K562 (cell line): ENCODE measurements at regions not wholly inside any gene's neighbourhood (a gene's known extent, or its start where the extent isn't known, plus 50 kb on each side); places are given as distances from the start of the nearest gene placed in this dataset.

Source experiments
- ATAC-seq: fragments of 200-7000 bp; cut with Tn5 transposase; 3 replicates; pipeline ENCODE4 v1.9.1; 2020; ENCODE audit warnings: moderate library complexity
- BruUV-seq: library from RNA; stranded (reverse); fragments of 400-500 nt; replicated peaks from 2 replicates; lab custom pipeline; 2021; lab: Mats Ljungman, UMichigan
- CTCF ChIA-PET: fragments of 300-600 bp; formaldehyde crosslinking; extraction: SDS; loops from one replicate; lab custom pipeline; 2021; ENCODE audit warnings: low intra/inter-chr PET ratio; lab: Yijun Ruan, JAX
- POLR2A ChIA-PET: fragments of 300-600, 350-650 bp; sonication (Branson Sonifier 250); formaldehyde crosslinking; extraction: SDS; loops from one replicate; lab custom pipeline; 2021; ENCODE audit warnings: antibody characterized with exemption, inconsistent platforms; lab: Yijun Ruan, JAX
- DNase-seq, 4 experiments: peaks; one replicate each; pipeline versions ENCODE4 v3.0.0 to v3.0.0-alpha.2; 2011 to 2018; ENCODE audit warnings: low spot score in 3 of 4, mixed read lengths in 3 of 4; ENCODE audit errors: extremely low read depth in 1 of 4
- FAIRE-seq: peaks from 2 replicates; lab custom pipeline; 2011; peaks lifted over from hg19 to GRCh38; lab: Jason Lieb, UNC
- H2AFZ ChIP-seq: 2 replicates; pipeline ENCODE4 v1.6.0; 2011; ENCODE audit warnings: low read depth, low read length, control low read depth, inconsistent platforms
- H3K27ac ChIP-seq: fragments of 200-600 bp; 3 replicates; pipeline ENCODE4 v1.8.0; 2011; ENCODE audit warnings: low read depth, mild to moderate bottlenecking, control low read depth, inconsistent platforms, low read length, moderate library complexity, mixed read lengths; ENCODE audit errors: extremely low read depth
- H3K27me3 ChIP-seq, 2 experiments: fragments of 300-600 bp in 1 of 2; 2 replicates in 1 of 2; 3 replicates in 1 of 2; pipeline versions ENCODE4 v1.6.0 to v1.8.0; 2011; ENCODE audit warnings: inconsistent platforms in 2 of 2, low read length in 2 of 2, mild to moderate bottlenecking in 1 of 2, mixed read lengths in 1 of 2, moderate library complexity in 1 of 2; ENCODE audit not compliant: control insufficient read depth in 2 of 2, insufficient read depth in 2 of 2
- H3K36me3 ChIP-seq: fragments of 300-600 bp; 3 replicates; pipeline ENCODE4 v1.8.0; 2011; ENCODE audit warnings: mild to moderate bottlenecking, low read length, inconsistent platforms; ENCODE audit not compliant: control insufficient read depth, insufficient read depth
- H3K4me1 ChIP-seq, 2 experiments: fragments of 200-600 bp in 1 of 2; replicated peaks in 1 of 2; 2 replicates in 1 of 2; 3 replicates in 1 of 2; pipeline versions ENCODE4 v1.5.1 to v1.8.0; 2011; ENCODE audit warnings: inconsistent platforms in 2 of 2, low read length in 2 of 2, mild to moderate bottlenecking in 1 of 2, mixed read lengths in 1 of 2, moderate library complexity in 1 of 2; ENCODE audit not compliant: control insufficient read depth in 2 of 2, insufficient read depth in 2 of 2
- H3K4me2 ChIP-seq: 2 replicates; pipeline ENCODE4 v1.6.1; 2011; ENCODE audit warnings: low read length, control low read depth, inconsistent platforms, mixed read lengths; ENCODE audit not compliant: insufficient read depth
- H3K4me3 ChIP-seq: fragments of 200-600 bp; sonication (generic), shearing (Covaris generic); 2 replicates; pipeline ENCODE4 v1.5.1; 2016; ENCODE audit warnings: control low read depth, inconsistent platforms
- H3K79me2 ChIP-seq: fragments of 200-600 bp; 3 replicates; pipeline ENCODE4 v1.8.0; 2011; ENCODE audit warnings: low read length, inconsistent platforms; ENCODE audit not compliant: control insufficient read depth, insufficient read depth
- H3K9ac ChIP-seq, 2 experiments: 2 replicates each; pipeline versions ENCODE4 v1.6.0 to v1.6.1; 2011; ENCODE audit warnings: low read depth in 2 of 2, low read length in 2 of 2, control low read depth in 1 of 2, inconsistent platforms in 1 of 2, mild to moderate bottlenecking in 1 of 2, mixed read lengths in 1 of 2; ENCODE audit not compliant: insufficient read depth in 1 of 2
- H3K9me1 ChIP-seq: one replicate; pipeline ENCODE4 v1.6.0; 2011; ENCODE audit warnings: inconsistent platforms, mild to moderate bottlenecking, low read length, moderate library complexity; ENCODE audit not compliant: control insufficient read depth, insufficient read depth
- H3K9me3 ChIP-seq: replicated peaks from 2 replicates; pipeline ENCODE4 v1.5.1; 2011; ENCODE audit warnings: low read depth, low read length, inconsistent platforms; ENCODE audit not compliant: control insufficient read depth, insufficient read depth
- H4K20me1 ChIP-seq: replicated peaks from 2 replicates; pipeline ENCODE4 v1.6.1; 2011; ENCODE audit warnings: low read length, inconsistent platforms, mixed read lengths; ENCODE audit not compliant: control insufficient read depth, insufficient read depth
- NFE2 ChIP-seq: IDR thresholded peaks from 2 replicates; pipeline ENCODE4 v1.6.1; 2014; ENCODE audit warnings: antibody characterized with exemption, low read depth
- RAD51 ChIP-seq: fragments of 450-650 bp; IDR thresholded peaks from 2 replicates; pipeline ENCODE4 v1.7.1; 2016; ENCODE audit warnings: low read depth, mild to moderate bottlenecking, borderline replicate concordance
- RBM15 ChIP-seq: fragments of 200-400 bp; formaldehyde crosslinking; IDR thresholded peaks from 2 replicates; pipeline ENCODE4 v1.6.1; 2018; ENCODE audit warnings: mild to moderate bottlenecking, low read length, moderate library complexity; ENCODE audit not compliant: insufficient read depth
- STAT5A ChIP-seq: IDR thresholded peaks from 2 replicates; pipeline ENCODE4 v1.6.1; 2012; ENCODE audit warnings: low read length, inconsistent platforms, borderline replicate concordance
- ZC3H8 ChIP-seq: fragments of 450-650 bp; IDR thresholded peaks from 2 replicates; pipeline ENCODE4 v1.6.1; 2017
- WGBS: fragments of 100-300 bp; shearing (Covaris generic); methylation state at CpG from one replicate; pipeline ENCODE4 v1.1.6; 2016; ENCODE audit warnings: low coverage, mixed read lengths; ENCODE audit not compliant: insufficient coverage; ENCODE audit errors: missing lambda C conversion rate; 5-methylcytosine and 5-hydroxymethylcytosine counted together
- in situ Hi-C: fragments of 300-500 bp; cut with MboI; formaldehyde crosslinking; loops from 4 replicates; pipeline ENCODE4 v1.15.0; 2018; ENCODE audit warnings: inconsistent platforms, mixed read lengths
- intact Hi-C: fragments of 100-400 bp; cut with micrococcal nuclease; formaldehyde crosslinking; loops from 2 replicates; pipeline ENCODE4 v1.14.2; 2022
- TF ChIP-seq, protein P1 (sequence below): IDR thresholded peaks from 2 replicates; pipeline ENCODE4 v1.6.1; 2012; ENCODE audit warnings: low read depth, low read length, improper control_type of control experiment, borderline replicate concordance
- TF ChIP-seq, protein P2 (sequence below): fragments of 450-650 bp; formaldehyde crosslinking; IDR thresholded peaks from 2 replicates; pipeline ENCODE4 v1.4.0; 2022; ENCODE audit warnings: missing genetic modification characterization
- TF ChIP-seq, protein P3 (sequence below), 3 experiments: fragments of 200-800 bp in 1 of 3; sonication (Bioruptor generic) in 1 of 3; sonication (generic) in 1 of 3; formaldehyde crosslinking in 1 of 3; IDR thresholded peaks; 2 replicates each; pipeline versions ENCODE4 v1.6.1 to v1.8.0; 2016 to 2022; ENCODE audit warnings: mild to moderate bottlenecking in 2 of 3, missing compliant biosample characterization in 2 of 3, missing genetic modification characterization in 2 of 3, missing genetic modification reagents in 1 of 3
- TF ChIP-seq, protein P4 (sequence below), 2 experiments: IDR thresholded peaks; 2 replicates each; pipeline ENCODE4 v1.6.1; 2012; ENCODE audit warnings: improper control_type of control experiment in 2 of 2, low read depth in 2 of 2, low read length in 2 of 2, borderline replicate concordance in 1 of 2

DNA sequence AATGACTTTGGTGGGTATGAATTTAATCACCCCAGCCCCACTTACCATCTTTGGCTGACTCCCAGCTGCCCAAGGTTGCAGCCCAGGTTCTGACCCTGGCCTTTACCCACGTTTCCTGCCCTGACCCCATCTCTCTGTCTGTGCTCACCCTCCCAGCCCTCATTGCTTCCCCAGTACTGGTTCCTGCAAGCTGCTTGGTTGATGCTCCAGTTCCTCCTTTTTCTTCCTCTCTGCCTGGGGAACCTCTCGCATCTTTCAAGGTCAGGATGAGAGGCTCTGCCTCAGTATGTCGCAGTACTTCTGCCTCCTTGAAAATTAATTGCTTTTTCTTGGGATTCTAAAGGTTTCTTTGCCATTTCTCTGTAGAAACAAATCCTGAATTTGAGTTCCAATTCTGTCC, 263.8 kb upstream of the ZNF32 start:
- FAIRE-seq (no peak), ATAC-seq (no peak), DNase-seq (no peak)
- H3K27me3 ChIP-seq, result peaks cover 0 to 7% of the 10 kb centered on the region in 2 experiments; a peak in 1 of 5 replicates
- WGBS, result 4% methylated on average over 3 of the region's 3 CpGs
- no peak overlapping the region for H3K27ac ChIP-seq
- in situ Hi-C loops, result no loop called here
- no TSS peak for BruUV-seq
- TF ChIP-seq, protein P1, sequence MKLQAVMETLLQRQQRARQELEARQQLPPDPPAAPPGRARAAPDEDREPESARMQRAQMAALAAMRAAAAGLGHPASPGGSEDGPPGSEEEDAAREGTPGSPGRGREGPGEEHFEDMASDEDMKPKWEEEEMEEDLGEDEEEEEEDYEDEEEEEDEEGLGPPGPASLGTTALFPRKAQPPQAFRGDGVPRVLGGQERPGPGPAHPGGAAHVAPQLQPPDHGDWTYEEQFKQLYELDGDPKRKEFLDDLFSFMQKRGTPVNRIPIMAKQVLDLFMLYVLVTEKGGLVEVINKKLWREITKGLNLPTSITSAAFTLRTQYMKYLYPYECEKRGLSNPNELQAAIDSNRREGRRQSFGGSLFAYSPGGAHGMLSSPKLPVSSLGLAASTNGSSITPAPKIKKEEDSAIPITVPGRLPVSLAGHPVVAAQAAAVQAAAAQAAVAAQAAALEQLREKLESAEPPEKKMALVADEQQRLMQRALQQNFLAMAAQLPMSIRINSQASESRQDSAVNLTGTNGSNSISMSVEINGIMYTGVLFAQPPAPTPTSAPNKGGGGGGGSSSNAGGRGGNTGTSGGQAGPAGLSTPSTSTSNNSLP, result no peak
- no peak for TF ChIP-seq STAT5A
- TF ChIP-seq, protein P2, sequence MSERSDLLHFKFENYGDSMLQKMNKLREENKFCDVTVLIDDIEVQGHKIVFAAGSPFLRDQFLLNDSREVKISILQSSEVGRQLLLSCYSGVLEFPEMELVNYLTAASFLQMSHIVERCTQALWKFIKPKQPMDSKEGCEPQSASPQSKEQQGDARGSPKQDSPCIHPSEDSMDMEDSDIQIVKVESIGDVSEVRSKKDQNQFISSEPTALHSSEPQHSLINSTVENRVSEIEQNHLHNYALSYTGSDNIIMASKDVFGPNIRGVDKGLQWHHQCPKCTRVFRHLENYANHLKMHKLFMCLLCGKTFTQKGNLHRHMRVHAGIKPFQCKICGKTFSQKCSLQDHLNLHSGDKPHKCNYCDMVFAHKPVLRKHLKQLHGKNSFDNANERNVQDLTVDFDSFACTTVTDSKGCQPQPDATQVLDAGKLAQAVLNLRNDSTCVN (CRISPR knock-in tag), result no peak
- TF ChIP-seq RBM15, result no peak
- TF ChIP-seq RAD51, result no peak
- no peak for TF ChIP-seq ZC3H8
- TF ChIP-seq, protein P3, sequence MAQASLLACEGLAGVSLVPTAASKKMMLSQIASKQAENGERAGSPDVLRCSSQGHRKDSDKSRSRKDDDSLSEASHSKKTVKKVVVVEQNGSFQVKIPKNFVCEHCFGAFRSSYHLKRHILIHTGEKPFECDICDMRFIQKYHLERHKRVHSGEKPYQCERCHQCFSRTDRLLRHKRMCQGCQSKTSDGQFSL (CRISPR knock-in tag; IDR thresholded peaks at IDR 0.05), result no peak
- TF ChIP-seq, protein P3 (tag; IDR thresholded peaks at IDR 0.05), result no peak
- TF ChIP-seq, protein P4, sequence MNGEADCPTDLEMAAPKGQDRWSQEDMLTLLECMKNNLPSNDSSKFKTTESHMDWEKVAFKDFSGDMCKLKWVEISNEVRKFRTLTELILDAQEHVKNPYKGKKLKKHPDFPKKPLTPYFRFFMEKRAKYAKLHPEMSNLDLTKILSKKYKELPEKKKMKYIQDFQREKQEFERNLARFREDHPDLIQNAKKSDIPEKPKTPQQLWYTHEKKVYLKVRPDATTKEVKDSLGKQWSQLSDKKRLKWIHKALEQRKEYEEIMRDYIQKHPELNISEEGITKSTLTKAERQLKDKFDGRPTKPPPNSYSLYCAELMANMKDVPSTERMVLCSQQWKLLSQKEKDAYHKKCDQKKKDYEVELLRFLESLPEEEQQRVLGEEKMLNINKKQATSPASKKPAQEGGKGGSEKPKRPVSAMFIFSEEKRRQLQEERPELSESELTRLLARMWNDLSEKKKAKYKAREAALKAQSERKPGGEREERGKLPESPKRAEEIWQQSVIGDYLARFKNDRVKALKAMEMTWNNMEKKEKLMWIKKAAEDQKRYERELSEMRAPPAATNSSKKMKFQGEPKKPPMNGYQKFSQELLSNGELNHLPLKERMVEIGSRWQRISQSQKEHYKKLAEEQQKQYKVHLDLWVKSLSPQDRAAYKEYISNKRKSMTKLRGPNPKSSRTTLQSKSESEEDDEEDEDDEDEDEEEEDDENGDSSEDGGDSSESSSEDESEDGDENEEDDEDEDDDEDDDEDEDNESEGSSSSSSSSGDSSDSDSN (IDR thresholded peaks at IDR 0.05; ENCODE audit: borderline replicate concordance in 1 of 2, low read depth in 2 of 2, low read length in 2 of 2), result no peak
- no peak for TF ChIP-seq NFE2
- H3K9me3 ChIP-seq, result no peaks in the 10 kb centered on the region
- no peaks in the 10 kb centered on the region for H3K79me2 ChIP-seq
- intact Hi-C loops, result no loop called here
- no peak overlapping the region for H3K4me3 ChIP-seq
- CTCF ChIA-PET, result no interaction called here
- H4K20me1 ChIP-seq, result no peaks in the 10 kb centered on the region
- H3K36me3 ChIP-seq, result no peaks in the 10 kb centered on the region
- POLR2A ChIA-PET, result no interaction called here
- no peaks in the 10 kb centered on the region for H3K4me1 ChIP-seq
- no peaks in the 10 kb centered on the region for H3K9me1 ChIP-seq
- no peak overlapping the region for H3K9ac ChIP-seq
- H2AFZ ChIP-seq, result no peak overlapping the region
- H3K4me2 ChIP-seq, result no peak overlapping the region
